ENCODE measurements at regions not wholly inside any gene's neighbourhood (a gene's known extent, or its start where the extent isn't known, plus 50 kb on each side); places are given as distances from the start of the nearest gene placed in this dataset.
"Not testable (repeated sequence)": the region's sequence is repeated elsewhere in the genome, so short reads cannot be mapped to it uniquely, and the experiment has no call there.

DNA sequence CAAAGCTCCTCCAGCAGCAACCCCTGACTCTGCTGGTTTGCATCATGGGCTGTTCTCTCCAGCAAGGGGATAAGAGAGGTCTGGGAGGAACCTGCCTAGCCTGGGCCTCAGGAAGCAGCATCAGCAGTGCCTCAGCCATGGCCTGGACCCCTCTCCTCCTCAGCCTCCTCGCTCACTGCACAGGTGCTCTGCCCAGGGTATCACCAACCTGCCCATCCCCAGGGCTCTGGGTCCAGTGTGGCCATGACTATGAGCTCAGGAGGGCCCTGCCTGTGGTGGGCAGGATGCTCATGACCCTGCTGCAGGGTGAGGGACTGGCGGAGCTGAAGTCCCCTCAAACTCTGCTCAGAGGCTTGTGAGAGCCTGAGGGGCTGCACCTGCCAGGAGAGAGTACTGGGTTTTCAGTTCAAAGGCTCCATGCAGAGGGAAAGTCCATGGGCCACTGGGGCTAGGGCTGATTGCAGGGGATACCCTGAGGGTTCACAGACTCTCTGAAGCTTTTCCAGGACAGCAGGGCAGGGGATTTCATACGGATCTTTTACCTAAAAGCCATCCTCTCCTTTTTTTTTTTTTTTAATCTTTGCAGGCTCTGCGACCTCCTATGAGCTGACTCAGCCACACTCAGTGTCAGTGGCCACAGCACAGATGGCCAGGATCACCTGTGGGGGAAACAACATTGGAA lies 115.8 kb upstream of the IGLL5 start:
- Mint-ChIP-seq H3K9me3 (no peaks in the 10 kb centered on the region), H3K4me1 (ENCODE audit: low read depth) (peaks cover 8% of the 10 kb centered on the region), H3K4me3 (no peak overlapping the region), H3K27me3 (peaks cover 4% of the 10 kb centered on the region), H3K27ac (no peak overlapping the region), H3K36me3 (ENCODE audit: low read depth) (no peaks in the 10 kb centered on the region)

DNA sequence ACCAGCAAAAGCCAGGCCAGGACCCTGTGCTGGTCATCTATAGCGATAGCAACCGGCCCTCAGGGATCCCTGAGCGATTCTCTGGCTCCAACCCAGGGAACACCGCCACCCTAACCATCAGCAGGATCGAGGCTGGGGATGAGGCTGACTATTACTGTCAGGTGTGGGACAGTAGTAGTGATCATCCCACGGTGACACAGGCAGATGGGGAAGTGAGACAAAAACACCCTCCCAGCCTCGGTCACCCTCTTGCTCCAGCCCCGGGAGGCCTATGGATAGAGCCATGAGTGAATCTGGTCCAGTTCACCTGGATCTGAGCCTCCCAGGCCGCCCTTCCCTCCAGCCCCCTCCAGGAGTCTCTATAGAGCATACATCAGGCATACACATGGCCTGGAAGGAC lies 115.2 kb upstream of the IGLL5 start:
- Mint-ChIP-seq H3K4me1 (ENCODE audit: low read depth) (peaks cover 8% of the 10 kb centered on the region), H3K4me3 (no peak overlapping the region), H3K27me3 (peaks cover 3% of the 10 kb centered on the region), H3K36me3 (ENCODE audit: low read depth) (no peaks in the 10 kb centered on the region), H3K27ac (no peak overlapping the region), H3K9me3 (no peaks in the 10 kb centered on the region)

DNA sequence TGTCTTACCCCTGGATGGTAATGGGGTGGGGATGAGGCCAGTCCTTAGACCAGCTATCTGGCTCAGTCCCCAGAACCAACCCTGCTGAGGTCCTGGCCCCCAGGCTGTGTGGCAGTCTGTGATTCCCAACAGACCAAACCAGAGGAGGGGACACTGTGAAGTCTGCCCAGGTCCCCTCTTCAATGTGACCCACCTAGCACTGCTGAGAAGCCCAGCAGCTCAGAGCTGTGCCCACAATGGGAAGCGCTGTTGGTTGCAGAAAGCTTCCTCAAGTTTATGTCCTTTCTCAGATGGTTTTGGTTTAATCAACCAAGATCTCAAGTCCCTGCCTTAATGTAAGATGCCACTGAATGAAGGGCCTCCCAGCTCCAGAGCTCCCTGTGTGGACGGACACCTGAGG lies 114.7 kb upstream of the IGLL5 start:
- H3K9me3 Mint-ChIP-seq, result no peaks in the 10 kb centered on the region
- no peaks in the 10 kb centered on the region for H3K36me3 Mint-ChIP-seq (ENCODE audit: low read depth)
- H3K27me3 Mint-ChIP-seq, result no peaks in the 10 kb centered on the region
- no peak overlapping the region for H3K4me3 Mint-ChIP-seq
- no peak overlapping the region for H3K27ac Mint-ChIP-seq
- peaks cover 8% of the 10 kb centered on the region for H3K4me1 Mint-ChIP-seq (ENCODE audit: low read depth)

DNA sequence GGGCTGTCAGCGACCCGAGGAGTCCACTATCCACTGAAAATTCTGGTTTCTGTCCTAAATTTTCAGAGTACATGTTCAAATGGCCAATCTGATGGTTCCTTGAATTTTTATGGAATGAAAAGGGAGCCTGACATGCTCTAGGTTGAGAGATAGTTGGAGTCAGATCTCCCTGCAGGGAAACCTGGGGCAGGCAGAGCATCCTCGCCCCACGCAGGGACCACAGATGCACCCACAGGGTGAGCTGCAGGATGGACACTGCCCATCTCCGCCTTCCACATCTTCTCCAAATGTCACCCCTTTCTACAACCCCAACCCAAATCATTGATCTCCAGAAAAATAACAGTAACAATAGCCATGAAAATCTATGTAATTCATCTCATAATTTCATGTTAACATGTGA lies 114.2 kb upstream of the IGLL5 start:
- H3K27ac Mint-ChIP-seq, result no peak overlapping the region
- H3K9me3 Mint-ChIP-seq, result no peaks in the 10 kb centered on the region
- H3K36me3 Mint-ChIP-seq (ENCODE audit: low read depth), result no peaks in the 10 kb centered on the region
- no peaks in the 10 kb centered on the region for H3K27me3 Mint-ChIP-seq
- no peak overlapping the region for H3K4me3 Mint-ChIP-seq
- peaks cover 8% of the 10 kb centered on the region for H3K4me1 Mint-ChIP-seq (ENCODE audit: low read depth)

DNA sequence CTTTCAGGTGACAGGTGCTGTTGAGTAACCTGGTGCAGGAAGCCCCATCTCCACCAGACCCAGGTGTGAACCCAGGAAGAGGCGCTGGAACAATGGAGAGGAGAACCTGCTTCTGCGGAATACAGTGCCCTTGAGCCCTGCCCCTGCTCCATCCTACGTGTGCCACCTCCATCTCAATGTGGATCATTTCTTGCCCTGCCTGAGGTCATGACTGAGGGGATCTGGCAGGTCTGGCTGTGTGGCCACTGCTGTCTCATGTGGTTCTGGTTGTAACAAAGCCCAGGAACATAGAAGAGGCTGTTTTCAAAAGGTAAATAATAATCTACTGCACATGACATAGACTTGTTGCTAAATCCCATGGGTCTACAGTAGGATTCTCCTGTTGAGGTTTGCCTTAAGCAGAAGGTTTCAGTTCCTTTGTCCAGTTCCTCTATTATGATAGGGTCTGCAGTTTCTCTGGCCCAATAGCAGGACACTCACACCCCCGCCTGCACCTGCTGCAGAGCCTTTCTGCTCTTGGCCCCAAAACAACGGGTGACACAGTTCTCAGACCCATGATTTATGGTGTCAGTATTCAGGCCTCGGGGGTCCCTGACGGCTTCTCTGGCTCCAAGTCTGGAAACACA lies 113.5 kb upstream of the IGLL5 start:
- Mint-ChIP-seq H3K4me3 (no peak overlapping the region), H3K27me3 (no peaks in the 10 kb centered on the region), H3K27ac (no peak overlapping the region), H3K9me3 (no peaks in the 10 kb centered on the region), H3K36me3 (ENCODE audit: low read depth) (no peaks in the 10 kb centered on the region), H3K4me1 (ENCODE audit: low read depth) (peaks cover 8% of the 10 kb centered on the region)

DNA sequence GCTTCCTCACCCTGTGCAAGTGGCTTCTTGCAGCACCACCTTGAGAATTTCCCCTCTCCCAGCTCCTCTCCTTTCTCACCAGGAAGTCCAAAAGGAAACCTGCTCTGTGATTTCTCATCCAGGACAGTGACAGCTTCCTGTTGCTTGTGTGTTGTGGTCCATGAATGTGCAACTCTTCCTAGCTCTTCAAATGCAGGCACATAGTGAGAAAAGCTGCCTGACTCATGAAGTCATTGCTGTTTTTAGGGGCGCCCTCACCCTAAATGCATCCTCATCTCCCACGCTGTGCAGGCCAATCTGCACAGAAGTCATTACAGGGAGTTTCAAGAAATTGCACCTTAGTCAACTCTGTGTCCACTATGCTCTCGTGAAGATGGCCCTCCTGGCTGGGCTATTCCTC lies 112.9 kb upstream of the IGLL5 start:
- H3K4me1 Mint-ChIP-seq (ENCODE audit: low read depth); H3K27ac Mint-ChIP-seq; H3K27me3 Mint-ChIP-seq; H3K36me3 Mint-ChIP-seq (ENCODE audit: low read depth); H3K4me3 Mint-ChIP-seq; H3K9me3 Mint-ChIP-seq: not testable (repeated sequence)

DNA sequence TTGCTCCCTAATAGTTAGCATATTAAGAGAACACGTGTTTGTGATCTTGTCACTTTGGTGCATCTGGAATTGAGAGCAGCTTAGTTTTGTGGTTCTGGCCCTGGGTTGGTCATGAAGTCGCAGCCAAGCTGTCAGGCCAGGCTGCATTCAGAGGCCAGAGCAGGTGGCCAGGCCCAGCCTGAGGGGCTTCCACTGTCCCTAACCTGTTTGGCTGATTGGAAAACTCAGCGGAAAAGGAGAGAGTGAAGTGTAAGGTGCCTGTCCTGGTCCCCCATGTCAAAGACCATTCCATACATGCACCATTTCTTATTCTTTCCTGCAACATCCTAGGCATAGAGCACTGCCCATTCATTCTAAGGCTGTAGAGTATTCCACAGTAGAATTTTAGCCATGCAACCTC lies 111.5 kb upstream of the IGLL5 start:
- H3K36me3 Mint-ChIP-seq (ENCODE audit: low read depth), result no peaks in the 10 kb centered on the region
- no peak overlapping the region for H3K4me3 Mint-ChIP-seq
- no peak overlapping the region for H3K27ac Mint-ChIP-seq
- peaks cover 8% of the 10 kb centered on the region for H3K4me1 Mint-ChIP-seq (ENCODE audit: low read depth)
- H3K27me3 Mint-ChIP-seq, result no peaks in the 10 kb centered on the region
- H3K9me3 Mint-ChIP-seq, result no peaks in the 10 kb centered on the region

DNA sequence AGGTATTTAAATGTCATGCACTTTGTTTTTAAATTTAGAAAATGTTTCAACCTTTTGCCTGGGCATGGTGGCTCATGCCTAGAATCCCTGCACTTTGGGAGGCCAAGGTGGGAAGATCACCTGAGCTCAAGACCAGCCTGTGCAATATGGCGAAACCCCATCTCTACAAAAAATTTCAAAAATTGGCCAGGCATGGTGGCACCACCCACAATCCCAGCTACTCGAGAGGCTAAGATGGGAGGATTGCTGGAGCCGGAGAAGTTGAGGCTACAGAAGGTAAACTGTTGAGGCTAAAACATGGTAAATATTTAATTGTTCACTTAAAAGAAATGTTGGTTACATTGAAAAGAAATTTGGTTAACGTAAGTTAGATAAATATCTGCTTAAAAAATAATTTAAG lies 108.4 kb upstream of the IGLL5 start:
- H3K27ac Mint-ChIP-seq, result no peak overlapping the region
- H3K9me3 Mint-ChIP-seq, result no peaks in the 10 kb centered on the region
- H3K36me3 Mint-ChIP-seq (ENCODE audit: low read depth), result no peaks in the 10 kb centered on the region
- no peak overlapping the region for H3K4me3 Mint-ChIP-seq
- peaks cover 4% of the 10 kb centered on the region for H3K27me3 Mint-ChIP-seq
- peaks cover 8% of the 10 kb centered on the region for H3K4me1 Mint-ChIP-seq (ENCODE audit: low read depth)

DNA sequence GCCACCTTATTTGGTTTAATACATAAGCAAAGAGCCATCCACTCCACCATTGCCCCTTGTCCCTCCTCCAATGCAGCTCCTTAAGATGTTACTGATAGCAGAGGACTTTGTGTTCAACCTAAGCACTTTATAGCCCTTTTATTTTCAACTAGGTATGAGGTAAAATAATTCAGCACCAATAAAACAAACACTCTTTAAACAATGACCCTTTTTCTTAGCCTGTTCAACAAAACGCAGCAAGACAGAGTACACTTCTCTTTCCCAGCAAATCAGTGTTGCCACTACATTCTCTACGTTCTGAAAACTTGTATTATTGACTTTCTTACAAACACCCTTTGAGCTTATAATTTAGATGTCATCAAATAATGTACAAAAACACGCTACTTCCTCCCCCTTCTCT lies 104.0 kb upstream of the IGLL5 start:
- no peaks in the 10 kb centered on the region for H3K9me3 Mint-ChIP-seq

DNA sequence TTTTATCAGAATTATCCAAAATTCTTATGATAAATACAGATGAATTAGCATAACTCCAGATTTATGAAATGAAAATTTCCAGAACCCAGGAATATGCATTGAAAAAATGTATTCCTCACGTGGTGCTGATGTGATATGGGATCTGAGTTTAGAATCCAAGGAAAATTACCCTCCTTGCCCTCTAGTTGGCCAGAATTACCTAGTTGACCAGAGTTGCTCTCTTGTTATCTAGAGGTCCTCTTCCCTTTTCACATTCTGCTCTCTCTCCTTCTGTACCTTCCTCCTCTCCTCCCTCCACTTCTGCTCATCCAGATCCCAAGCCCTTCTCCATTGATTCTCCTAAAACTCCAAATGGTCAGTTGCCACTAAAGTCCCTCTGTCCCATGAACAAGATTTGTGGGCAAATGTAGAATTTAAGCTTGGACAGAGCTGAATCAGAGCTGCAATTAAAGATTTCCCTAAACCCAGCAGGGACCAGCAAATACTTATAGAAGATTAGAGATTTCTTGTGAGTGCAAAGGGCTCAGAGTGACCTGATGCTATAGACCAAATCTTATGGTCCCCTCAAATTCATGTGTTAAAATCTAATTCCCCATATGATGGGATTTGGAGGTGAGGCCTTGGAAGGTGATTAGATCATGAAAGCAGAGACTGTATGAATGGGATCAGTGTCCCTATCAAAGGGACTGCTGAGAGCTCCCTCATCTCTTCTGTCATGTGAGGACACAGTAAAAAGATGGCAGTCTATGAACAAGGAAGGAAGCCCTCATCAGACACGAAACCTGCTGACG lies 103.2 kb upstream of the IGLL5 start:
- peaks cover 9% of the 10 kb centered on the region for H3K4me1 Mint-ChIP-seq (ENCODE audit: low read depth)

More for the DNA sequence above, 104.0 kb upstream of the IGLL5 start:
- H3K36me3 Mint-ChIP-seq (ENCODE audit: low read depth), result no peaks in the 10 kb centered on the region
- peaks cover 5% of the 10 kb centered on the region for H3K4me1 Mint-ChIP-seq (ENCODE audit: low read depth)
- no peak overlapping the region for H3K4me3 Mint-ChIP-seq
- no peak overlapping the region for H3K27ac Mint-ChIP-seq
- peaks cover 4% of the 10 kb centered on the region for H3K27me3 Mint-ChIP-seq

DNA sequence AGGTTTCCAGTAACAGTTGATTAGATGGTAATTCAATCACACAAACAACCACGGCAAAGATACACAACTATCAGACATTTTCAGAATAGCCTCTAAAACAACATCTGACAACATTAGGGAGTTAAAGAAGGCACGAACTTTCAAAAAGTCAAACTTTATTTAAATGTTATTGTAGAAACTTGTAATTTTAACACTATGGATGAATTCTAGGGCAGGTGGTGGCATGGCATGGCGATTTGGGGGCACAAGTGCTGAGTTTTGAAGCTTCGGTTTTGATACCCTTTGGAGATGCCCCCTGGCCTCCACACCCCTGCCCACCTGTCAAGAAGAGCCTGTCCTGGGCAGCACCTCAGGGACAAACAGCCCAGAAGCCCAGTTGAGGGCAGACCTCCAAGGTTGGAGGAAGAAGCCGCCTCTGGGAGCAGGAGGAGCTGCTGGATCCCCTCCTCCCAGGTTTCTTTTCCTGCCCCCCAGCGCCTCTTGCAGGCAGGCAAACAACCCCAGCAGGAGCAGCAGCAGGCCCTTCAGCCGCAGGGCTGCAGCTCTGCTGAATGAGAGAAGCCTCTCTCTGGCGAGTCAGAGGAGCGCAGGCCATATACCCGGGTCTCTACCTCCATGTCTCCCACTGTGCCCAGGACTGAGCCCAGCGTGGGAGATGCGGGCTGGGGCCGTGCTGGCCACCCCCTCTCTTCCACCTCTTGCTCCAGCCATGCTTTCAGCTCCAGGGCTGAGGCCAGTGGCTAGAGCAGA lies 102.1 kb upstream of the IGLL5 start:
- Mint-ChIP-seq H3K4me1 (ENCODE audit: low read depth) (peaks cover 18% of the 10 kb centered on the region), H3K27ac (no peak overlapping the region), H3K4me3 (no peak overlapping the region), H3K9me3 (no peaks in the 10 kb centered on the region), H3K27me3 (peaks cover 4% of the 10 kb centered on the region), H3K36me3 (ENCODE audit: low read depth) (no peaks in the 10 kb centered on the region)

More for the DNA sequence above, 103.2 kb upstream of the IGLL5 start:
- Mint-ChIP-seq H3K36me3 (ENCODE audit: low read depth) (no peaks in the 10 kb centered on the region), H3K9me3 (no peaks in the 10 kb centered on the region), H3K4me3 (no peak overlapping the region), H3K27ac (no peak overlapping the region), H3K27me3 (peaks cover 4% of the 10 kb centered on the region)

DNA sequence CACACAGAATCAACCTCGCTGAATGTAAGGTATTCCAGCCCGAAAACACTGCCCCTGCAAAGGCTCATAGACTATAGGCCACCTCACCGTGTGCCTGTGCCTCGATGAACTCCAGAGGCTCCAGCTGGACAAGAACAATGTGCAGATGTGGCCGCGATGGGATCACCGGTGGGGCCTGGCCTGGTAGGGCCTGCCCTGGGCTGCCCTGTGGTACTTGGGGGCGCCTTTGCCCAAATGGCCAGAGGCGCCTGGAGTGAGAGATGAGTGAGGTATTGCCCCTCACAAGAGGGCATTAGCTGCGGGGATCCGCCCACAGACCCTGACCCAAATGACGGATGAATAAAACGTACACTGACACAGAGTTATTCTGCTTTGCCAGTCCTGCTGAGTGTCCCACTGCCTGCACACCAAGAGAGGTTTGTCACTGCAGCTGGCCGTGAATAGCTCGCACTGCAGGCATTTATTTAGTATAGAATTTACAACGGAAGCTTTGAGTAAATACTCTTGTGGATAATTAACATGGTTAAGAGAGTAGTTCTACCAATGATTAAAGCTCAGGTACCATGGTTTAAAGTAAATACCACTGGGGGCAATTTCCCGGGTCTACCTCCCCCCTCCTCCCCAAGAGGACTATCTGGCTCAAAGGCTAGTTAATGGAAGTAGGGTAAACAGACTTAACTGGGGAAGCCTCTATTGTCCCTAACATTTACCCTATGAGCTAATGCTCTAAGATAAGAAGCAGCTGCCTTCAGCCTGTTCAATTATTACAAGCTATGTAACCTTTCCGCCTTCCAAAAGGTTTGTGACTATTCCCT lies 101.1 kb upstream of the IGLL5 start:
- Mint-ChIP-seq H3K4me3 (no peak overlapping the region), H3K4me1 (ENCODE audit: low read depth) (peaks cover 26% of the 10 kb centered on the region), H3K27ac (no peak overlapping the region), H3K9me3 (no peaks in the 10 kb centered on the region), H3K27me3 (peaks cover 2% of the 10 kb centered on the region), H3K36me3 (ENCODE audit: low read depth) (no peaks in the 10 kb centered on the region)

DNA sequence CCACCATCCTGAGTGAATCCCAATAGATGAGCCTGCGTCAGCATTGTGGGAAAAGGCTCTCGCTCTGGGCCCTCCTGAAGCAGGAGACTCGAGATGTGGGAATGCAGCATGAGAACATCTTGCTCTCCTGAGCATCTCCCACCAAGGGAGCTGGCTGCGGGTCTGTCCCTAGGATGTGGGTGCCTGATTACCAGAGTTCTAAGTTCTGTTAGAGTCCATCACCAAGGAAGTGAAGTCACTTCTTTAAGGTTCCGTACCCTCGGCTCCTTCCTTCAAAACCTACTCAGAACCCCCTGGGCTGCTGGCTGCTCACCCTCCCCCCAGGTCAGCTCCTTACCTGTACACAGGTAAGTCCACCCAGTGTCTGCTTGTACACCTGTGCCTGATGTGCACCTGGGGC lies 100.5 kb upstream of the IGLL5 start:
- peaks cover 33% of the 10 kb centered on the region for H3K4me1 Mint-ChIP-seq (ENCODE audit: low read depth)
- no peaks in the 10 kb centered on the region for H3K9me3 Mint-ChIP-seq
- no peaks in the 10 kb centered on the region for H3K27me3 Mint-ChIP-seq
- no peak overlapping the region for H3K4me3 Mint-ChIP-seq
- H3K27ac Mint-ChIP-seq, result no peak overlapping the region
- no peaks in the 10 kb centered on the region for H3K36me3 Mint-ChIP-seq (ENCODE audit: low read depth)

DNA sequence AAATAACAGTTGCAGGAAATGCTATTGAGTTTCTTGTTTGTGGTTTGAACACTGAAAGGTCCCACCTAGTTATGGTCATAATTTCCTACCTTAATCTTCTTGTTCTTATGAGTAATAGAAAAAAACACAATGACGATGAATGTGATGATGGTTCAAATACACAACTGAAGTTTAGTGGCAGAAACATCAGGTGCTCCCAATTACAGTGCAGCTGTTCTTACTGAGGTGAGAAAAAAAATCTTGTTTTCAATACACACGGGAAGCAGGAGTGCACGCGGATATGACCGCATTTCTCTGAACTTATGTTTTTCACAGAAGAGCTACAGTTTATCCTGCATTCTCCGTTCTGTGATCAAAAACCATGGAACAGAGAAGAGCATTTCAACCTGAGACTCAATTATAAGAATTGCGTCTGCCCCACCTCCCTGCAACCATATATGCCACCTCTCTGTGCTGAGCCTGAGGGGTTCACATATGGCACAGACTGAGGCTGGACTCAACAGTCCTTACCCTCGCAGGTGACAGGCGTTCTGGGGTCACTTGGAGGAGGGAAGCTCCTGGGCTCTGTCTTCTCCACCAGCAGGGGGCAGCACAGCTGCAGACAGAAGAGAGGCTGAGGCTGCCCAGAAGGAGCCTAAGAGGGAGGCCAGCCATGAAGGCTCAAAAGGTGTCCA lies 99.7 kb upstream of the IGLL5 start:
- no peak overlapping the region for H3K4me3 Mint-ChIP-seq
- H3K4me1 Mint-ChIP-seq (ENCODE audit: low read depth), result peaks cover 36% of the 10 kb centered on the region
- no peak overlapping the region for H3K27ac Mint-ChIP-seq
- no peaks in the 10 kb centered on the region for H3K27me3 Mint-ChIP-seq
- no peaks in the 10 kb centered on the region for H3K9me3 Mint-ChIP-seq
- no peaks in the 10 kb centered on the region for H3K36me3 Mint-ChIP-seq (ENCODE audit: low read depth)

Data from stimulated activated naive CD8-positive, alpha-beta T cell treated with anti-CD3 and anti-CD28 coated beads, Interleukin-15, Interleukin-2, amounts not matched to agents 100 ng/mL and 50 ng/mL, for 24 hours (primary cell).